Mesendoderm (in vitro differentiated cells): ENCODE measurements at regions not wholly inside any gene's neighbourhood (a gene's known extent, or its start where the extent isn't known, plus 50 kb on each side); places are given as distances from the start of the nearest gene placed in this dataset.
A peak's percentile ranks its signal among the peaks of the same experiment; 100 is the strongest.

Experiments used
- DNase-seq: peaks from one replicate; pipeline ENCODE4 v3.0.0; 2013
- H2AK5ac ChIP-seq: 2 replicates; pipeline ENCODE4 v1.6.1; 2013; ENCODE audit warnings: low read length, inconsistent platforms
- H2BK120ac ChIP-seq: 2 replicates; pipeline ENCODE4 v1.6.1; 2013; ENCODE audit warnings: low read depth, mild to moderate bottlenecking, low read length, moderate library complexity, mixed read lengths
- H2BK15ac ChIP-seq: replicated peaks from 2 replicates; pipeline ENCODE4 v1.6.1; 2013; ENCODE audit warnings: low read depth, mild to moderate bottlenecking, moderate library complexity
- H2BK5ac ChIP-seq: 2 replicates; pipeline ENCODE4 v1.6.1; 2013; ENCODE audit warnings: low read length, inconsistent platforms
- H3K18ac ChIP-seq: 2 replicates; pipeline ENCODE4 v1.6.1; 2013; ENCODE audit warnings: mild to moderate bottlenecking, low read length, mixed read lengths
- H3K23ac ChIP-seq: one replicate; pipeline ENCODE4 v1.6.1; 2013; ENCODE audit warnings: low read length
- H3K27ac ChIP-seq: 2 replicates; pipeline ENCODE4 v1.5.1; 2013; ENCODE audit warnings: low read depth, mild to moderate bottlenecking, inconsistent platforms, low read length, moderate library complexity
- H3K27me3 ChIP-seq: 2 replicates; pipeline ENCODE4 v1.6.1; 2013; ENCODE audit warnings: low read length, control low read depth, mild to moderate bottlenecking, inconsistent platforms; ENCODE audit not compliant: insufficient read depth, poor library complexity
- H3K36me3 ChIP-seq: 2 replicates; pipeline ENCODE4 v1.6.1; 2013; ENCODE audit warnings: low read length, inconsistent platforms; ENCODE audit not compliant: control insufficient read depth, insufficient read depth
- H3K4ac ChIP-seq: one replicate; pipeline ENCODE4 v1.6.1; 2013; ENCODE audit warnings: low read depth, mild to moderate bottlenecking, low read length, moderate library complexity
- H3K4me1 ChIP-seq: 2 replicates; pipeline ENCODE4 v1.6.1; 2013; ENCODE audit warnings: low read depth, low read length, inconsistent platforms; ENCODE audit not compliant: control insufficient read depth
- H3K4me2 ChIP-seq: 2 replicates; pipeline ENCODE4 v1.6.1; 2013; ENCODE audit warnings: low read length
- H3K4me3 ChIP-seq: 2 replicates; pipeline ENCODE4 v1.5.1; 2013; ENCODE audit warnings: mild to moderate bottlenecking, low read length
- H3K56ac ChIP-seq: one replicate; pipeline ENCODE4 v1.6.1; 2013; ENCODE audit warnings: low read length
- H3K79me1 ChIP-seq: 2 replicates; pipeline ENCODE4 v1.6.1; 2013; ENCODE audit warnings: low read length, inconsistent platforms
- H3K79me2 ChIP-seq: 2 replicates; pipeline ENCODE4 v1.6.1; 2013; ENCODE audit warnings: mild to moderate bottlenecking, low read length; ENCODE audit not compliant: control insufficient read depth, insufficient read depth
- H3K9ac ChIP-seq: 2 replicates; pipeline ENCODE4 v1.6.1; 2013; ENCODE audit warnings: low read length, inconsistent platforms
- H4K5ac ChIP-seq: one replicate; pipeline ENCODE4 v1.6.1; 2013; ENCODE audit warnings: low read length
- H4K8ac ChIP-seq: one replicate; pipeline ENCODE4 v1.6.1; 2013; ENCODE audit warnings: low read depth, mild to moderate bottlenecking, control low read depth, low read length, moderate library complexity
- WGBS: extraction: QIAGEN DNeasy Blood & Tissue Kit; methylation state at CpG from one replicate; pipeline ENCODE4 v1.1.7; 2013; ENCODE audit warnings: low lambda C conversion rate, missing lambda C conversion rate; ENCODE audit not compliant: insufficient coverage; ENCODE audit errors: extremely low coverage; 5-methylcytosine and 5-hydroxymethylcytosine counted together

- Histone ChIP-seq H3K27ac (no peak overlapping the region), H3K18ac (no peak overlapping the region), H3K27me3 (no peaks in the 10 kb centered on the region), H3K9ac (no peak overlapping the region), H2BK15ac (no peak overlapping the region), H3K36me3 (no peaks in the 10 kb centered on the region), H3K4me3 (no peak overlapping the region), H3K4me2 (no peak overlapping the region), H4K5ac (no peak overlapping the region), H2AK5ac (no peak overlapping the region), H2BK5ac (no peak overlapping the region), H3K23ac (no peak overlapping the region), H3K4me1 (no peaks in the 10 kb centered on the region), H2BK120ac (no peak overlapping the region), H3K56ac (no peak overlapping the region), H4K8ac (no peak overlapping the region), H3K4ac (no peak overlapping the region), H3K79me2 (no peaks in the 10 kb centered on the region), H3K79me1 (no peaks in the 10 kb centered on the region)
- DNase-seq: no peak
- no CpG with 5 or more reads among the region's 1 CpG for WGBS
These were observed 135.5 kb downstream of the NMUR2 start for GRCh38 chr5:152269533-152269932.

DNA sequence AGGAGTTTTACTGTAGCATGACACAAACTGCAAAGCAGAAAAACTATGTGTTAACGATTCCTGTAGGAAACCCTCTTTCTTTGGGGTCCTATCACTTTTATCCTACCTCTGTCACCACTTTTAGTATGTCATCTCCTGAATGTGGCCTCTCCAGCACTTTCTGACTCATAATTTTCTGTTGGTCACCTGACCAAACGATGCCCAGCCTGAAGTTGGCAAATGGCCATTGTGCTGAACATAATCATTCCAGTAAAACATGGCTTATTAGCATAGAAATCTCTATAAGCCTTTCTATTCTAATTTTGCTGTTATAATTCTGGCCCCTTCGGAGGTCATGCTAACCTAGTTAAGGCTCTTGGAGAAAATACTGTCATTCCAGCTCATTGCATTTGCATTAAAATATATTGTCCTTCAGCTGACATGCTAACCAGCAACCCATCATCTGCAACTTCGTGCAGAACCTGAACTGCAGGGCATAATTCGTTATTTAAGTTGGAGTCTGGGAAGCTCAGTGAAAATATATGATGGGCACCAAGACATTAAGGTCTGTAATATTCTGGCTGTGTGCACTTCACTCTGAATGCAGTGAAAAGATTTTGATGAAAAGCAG is 140.3 kb downstream of the NMUR2 start:
- Histone ChIP-seq H3K56ac (no peak overlapping the region), H2AK5ac (no peak overlapping the region), H2BK120ac (no peak overlapping the region), H4K5ac (no peak overlapping the region), H3K27ac (no peak overlapping the region), H4K8ac (no peak overlapping the region), H2BK15ac (no peak overlapping the region), H3K9ac (no peak overlapping the region), H3K4me2 (no peak overlapping the region), H3K4me3 (no peak overlapping the region), H3K23ac (no peak overlapping the region), H3K4ac (no peak overlapping the region), H3K27me3 (no peaks in the 10 kb centered on the region), H3K4me1 (peaks cover 2% of the 10 kb centered on the region), H3K79me1 (no peaks in the 10 kb centered on the region), H2BK5ac (no peak overlapping the region), H3K79me2 (no peaks in the 10 kb centered on the region), H3K36me3 (no peaks in the 10 kb centered on the region), H3K18ac (no peak overlapping the region)
- no peak for DNase-seq
- WGBS: no CpG with 5 or more reads among the region's 5 CpGs

GRCh38 chr5:152262667-152263066 is 142.4 kb downstream of the NMUR2 start:
- Histone ChIP-seq H3K56ac (peak overlapping the region; percentile 11), H3K4ac (no peak overlapping the region), H3K79me2 (no peaks in the 10 kb centered on the region), H2AK5ac (no peak overlapping the region), H3K23ac (no peak overlapping the region), H3K27me3 (no peaks in the 10 kb centered on the region), H3K9ac (no peak overlapping the region), H4K5ac (no peak overlapping the region), H3K18ac (peak overlapping the region; percentile 43), H2BK120ac (no peak overlapping the region), H3K36me3 (no peaks in the 10 kb centered on the region), H3K4me3 (no peak overlapping the region), H3K79me1 (no peaks in the 10 kb centered on the region), H3K4me2 (no peak overlapping the region), H4K8ac (no peak overlapping the region), H2BK5ac (no peak overlapping the region), H3K4me1 (peaks cover 2% of the 10 kb centered on the region), H3K27ac (no peak overlapping the region), H2BK15ac (no peak overlapping the region)
- DNase-seq: peak; percentile 75
- no CpG with 5 or more reads among the region's 4 CpGs for WGBS

DNA sequence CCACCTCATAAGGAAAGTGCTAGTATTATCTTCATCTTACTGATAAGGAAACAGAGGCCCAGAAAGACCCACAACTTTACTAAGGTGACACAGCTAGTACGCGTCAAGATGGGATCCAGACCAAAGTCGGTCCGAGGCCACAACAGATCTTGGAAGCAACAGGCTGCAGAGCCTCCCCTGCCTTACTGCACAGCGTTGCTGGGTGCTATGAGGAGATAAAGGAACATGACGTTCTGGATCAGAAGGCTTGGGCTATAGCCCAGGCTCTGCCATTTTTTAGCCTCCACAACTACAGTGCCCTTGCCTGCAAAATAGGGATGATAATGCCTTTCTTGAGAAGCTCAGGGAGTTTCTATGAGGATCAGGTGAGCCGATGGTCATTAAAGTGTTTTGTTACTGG is 144.1 kb downstream of the NMUR2 start:
- DNase-seq: no peak
- Histone ChIP-seq H3K4me3 (no peak overlapping the region), H2AK5ac (no peak overlapping the region), H3K79me2 (no peaks in the 10 kb centered on the region), H3K27me3 (no peaks in the 10 kb centered on the region), H2BK120ac (no peak overlapping the region), H3K4me1 (peaks cover 2% of the 10 kb centered on the region), H3K23ac (no peak overlapping the region), H3K4ac (no peak overlapping the region), H4K8ac (no peak overlapping the region), H2BK5ac (no peak overlapping the region), H3K9ac (no peak overlapping the region), H3K18ac (no peak overlapping the region), H3K56ac (no peak overlapping the region), H3K4me2 (no peak overlapping the region), H3K27ac (no peak overlapping the region), H3K79me1 (no peaks in the 10 kb centered on the region), H2BK15ac (no peak overlapping the region), H3K36me3 (no peaks in the 10 kb centered on the region), H4K5ac (no peak overlapping the region)
- WGBS: no CpG with 5 or more reads among the region's 7 CpGs

DNA sequence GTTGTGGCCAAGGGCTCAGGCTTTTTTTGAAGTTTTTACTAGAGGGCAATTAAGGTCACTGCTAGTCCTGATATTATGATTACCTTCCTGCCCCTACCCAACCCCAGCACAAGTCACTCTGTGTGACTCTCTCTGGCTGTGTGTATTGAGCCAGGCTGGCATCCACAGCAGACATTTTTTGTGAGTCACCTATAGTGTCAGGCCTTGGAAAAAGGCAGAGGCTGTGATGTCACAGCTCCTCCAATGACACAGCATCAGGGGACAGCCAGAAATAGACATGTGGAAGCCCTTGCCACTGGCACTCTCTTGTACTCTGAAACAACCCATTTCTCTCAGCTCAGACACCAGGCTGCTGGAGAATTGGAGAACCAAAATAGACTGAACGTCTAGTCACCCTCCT is 145.4 kb downstream of the NMUR2 start:
- no peaks in the 10 kb centered on the region for H3K79me2 ChIP-seq
- H3K23ac ChIP-seq: no peak overlapping the region
- H4K8ac ChIP-seq: no peak overlapping the region
- no peak overlapping the region for H2BK15ac ChIP-seq
- no peak overlapping the region for H3K27ac ChIP-seq
- no peak overlapping the region for H2BK5ac ChIP-seq
- H2BK120ac ChIP-seq: no peak overlapping the region
- H3K79me1 ChIP-seq: no peaks in the 10 kb centered on the region
- no peak overlapping the region for H3K9ac ChIP-seq
- no peak overlapping the region for H3K4ac ChIP-seq
- no peak overlapping the region for H2AK5ac ChIP-seq
- no peak overlapping the region for H3K56ac ChIP-seq
- no peak overlapping the region for H3K4me2 ChIP-seq
- H3K36me3 ChIP-seq: no peaks in the 10 kb centered on the region
- H3K18ac ChIP-seq: no peak overlapping the region
- no peaks in the 10 kb centered on the region for H3K27me3 ChIP-seq
- no CpG with 5 or more reads among the region's 1 CpG for WGBS
- no peak overlapping the region for H3K4me3 ChIP-seq
- peaks cover 2% of the 10 kb centered on the region for H3K4me1 ChIP-seq
- peak; percentile 1 for DNase-seq
- no peak overlapping the region for H4K5ac ChIP-seq

- H3K4ac ChIP-seq: no peak overlapping the region
- no peak overlapping the region for H2BK120ac ChIP-seq
- no peaks in the 10 kb centered on the region for H3K27me3 ChIP-seq
- H3K27ac ChIP-seq: no peak overlapping the region
- no peaks in the 10 kb centered on the region for H3K36me3 ChIP-seq
- no peak overlapping the region for H2AK5ac ChIP-seq
- H2BK15ac ChIP-seq: no peak overlapping the region
- H3K23ac ChIP-seq: no peak overlapping the region
- no peak overlapping the region for H3K4me2 ChIP-seq
- H3K4me3 ChIP-seq: no peak overlapping the region
- no peaks in the 10 kb centered on the region for H3K4me1 ChIP-seq
- no peaks in the 10 kb centered on the region for H3K79me2 ChIP-seq
- no peak overlapping the region for H2BK5ac ChIP-seq
- H3K56ac ChIP-seq: no peak overlapping the region
- H3K18ac ChIP-seq: no peak overlapping the region
- H4K8ac ChIP-seq: no peak overlapping the region
- no peak for DNase-seq
- WGBS: no CpG with 5 or more reads among the region's 3 CpGs
- no peaks in the 10 kb centered on the region for H3K79me1 ChIP-seq
- H3K9ac ChIP-seq: no peak overlapping the region
- H4K5ac ChIP-seq: no peak overlapping the region
These were observed 148.5 kb downstream of the NMUR2 start for GRCh38 chr5:152256580-152256979.
